Ishikawa (cell line): ENCODE measurements at regions not wholly inside any gene's neighbourhood (a gene's known extent, or its start where the extent isn't known, plus 50 kb on each side); places are given as distances from the start of the nearest gene placed in this dataset.

ENCODE experiments used
- CREB1 ChIP-seq: IDR thresholded peaks from 2 replicates; pipeline ENCODE4 v1.6.1; 2012; ENCODE audit warnings: low read depth
- NFIC ChIP-seq: IDR thresholded peaks from 2 replicates; pipeline ENCODE4 v1.6.1; 2012
- RAD21 ChIP-seq: IDR thresholded peaks from 2 replicates; pipeline ENCODE4 v1.6.1; 2012; ENCODE audit warnings: low read depth
- TAF1 ChIP-seq: IDR thresholded peaks from 2 replicates; pipeline ENCODE4 v1.6.1; 2012; ENCODE audit warnings: low read depth, mild to moderate bottlenecking
- TCF12 ChIP-seq: IDR thresholded peaks from 2 replicates; pipeline ENCODE4 v1.6.1; 2012; ENCODE audit warnings: low read depth
- ZBTB7A ChIP-seq: IDR thresholded peaks from 2 replicates; pipeline ENCODE4 v1.6.1; 2012; ENCODE audit warnings: low read depth
- TF ChIP-seq, protein P1 (sequence below): IDR thresholded peaks from 2 replicates; pipeline ENCODE4 v1.6.1; 2012
- TF ChIP-seq, protein P2 (sequence below): IDR thresholded peaks from 2 replicates; pipeline ENCODE4 v1.6.1; 2012; ENCODE audit warnings: low read depth, mild to moderate bottlenecking

DNA sequence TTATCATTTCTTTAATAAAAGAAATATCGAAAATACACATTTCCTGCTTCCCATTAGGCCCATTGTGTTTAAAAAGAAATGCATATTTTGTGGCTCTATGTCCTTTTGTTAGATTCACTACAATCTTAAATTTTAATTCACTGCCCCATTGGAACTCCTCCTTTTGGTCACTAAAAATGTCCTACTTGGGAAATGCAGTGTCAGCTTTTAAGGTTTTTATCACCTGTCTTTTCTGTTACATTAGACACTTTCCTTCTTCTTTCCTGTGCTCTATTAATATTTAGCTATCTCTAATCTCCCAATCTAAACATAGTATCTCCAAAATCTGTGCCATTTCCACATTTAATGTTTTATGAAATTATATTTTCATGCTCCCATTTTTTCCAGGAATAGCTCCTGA, 164.9 kb upstream of the SPOCK3 start:
- TF ChIP-seq, protein P1, sequence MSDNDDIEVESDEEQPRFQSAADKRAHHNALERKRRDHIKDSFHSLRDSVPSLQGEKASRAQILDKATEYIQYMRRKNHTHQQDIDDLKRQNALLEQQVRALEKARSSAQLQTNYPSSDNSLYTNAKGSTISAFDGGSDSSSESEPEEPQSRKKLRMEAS: no peak
- TF ChIP-seq NFIC (no peak), TCF12 (no peak), RAD21 (no peak), CREB1 (no peak), ZBTB7A (no peak), TAF1 (no peak)
- TF ChIP-seq, protein P2, sequence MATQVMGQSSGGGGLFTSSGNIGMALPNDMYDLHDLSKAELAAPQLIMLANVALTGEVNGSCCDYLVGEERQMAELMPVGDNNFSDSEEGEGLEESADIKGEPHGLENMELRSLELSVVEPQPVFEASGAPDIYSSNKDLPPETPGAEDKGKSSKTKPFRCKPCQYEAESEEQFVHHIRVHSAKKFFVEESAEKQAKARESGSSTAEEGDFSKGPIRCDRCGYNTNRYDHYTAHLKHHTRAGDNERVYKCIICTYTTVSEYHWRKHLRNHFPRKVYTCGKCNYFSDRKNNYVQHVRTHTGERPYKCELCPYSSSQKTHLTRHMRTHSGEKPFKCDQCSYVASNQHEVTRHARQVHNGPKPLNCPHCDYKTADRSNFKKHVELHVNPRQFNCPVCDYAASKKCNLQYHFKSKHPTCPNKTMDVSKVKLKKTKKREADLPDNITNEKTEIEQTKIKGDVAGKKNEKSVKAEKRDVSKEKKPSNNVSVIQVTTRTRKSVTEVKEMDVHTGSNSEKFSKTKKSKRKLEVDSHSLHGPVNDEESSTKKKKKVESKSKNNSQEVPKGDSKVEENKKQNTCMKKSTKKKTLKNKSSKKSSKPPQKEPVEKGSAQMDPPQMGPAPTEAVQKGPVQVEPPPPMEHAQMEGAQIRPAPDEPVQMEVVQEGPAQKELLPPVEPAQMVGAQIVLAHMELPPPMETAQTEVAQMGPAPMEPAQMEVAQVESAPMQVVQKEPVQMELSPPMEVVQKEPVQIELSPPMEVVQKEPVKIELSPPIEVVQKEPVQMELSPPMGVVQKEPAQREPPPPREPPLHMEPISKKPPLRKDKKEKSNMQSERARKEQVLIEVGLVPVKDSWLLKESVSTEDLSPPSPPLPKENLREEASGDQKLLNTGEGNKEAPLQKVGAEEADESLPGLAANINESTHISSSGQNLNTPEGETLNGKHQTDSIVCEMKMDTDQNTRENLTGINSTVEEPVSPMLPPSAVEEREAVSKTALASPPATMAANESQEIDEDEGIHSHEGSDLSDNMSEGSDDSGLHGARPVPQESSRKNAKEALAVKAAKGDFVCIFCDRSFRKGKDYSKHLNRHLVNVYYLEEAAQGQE: no peak
